Brain microvascular endothelial cell (primary cell): ENCODE measurements at regions not wholly inside any gene's neighbourhood (a gene's known extent, or its start where the extent isn't known, plus 50 kb on each side); places are given as distances from the start of the nearest gene placed in this dataset.
A peak's percentile ranks its signal among the peaks of the same experiment; 100 is the strongest.

Experiments used
- DNase-seq: peaks from one replicate; pipeline ENCODE4 v3.0.0-alpha.2; 2020
- H3K27ac ChIP-seq: fragments of 250-450 bp; sonication (Bioruptor Pico); 2 replicates; pipeline ENCODE4 v1.5.1; 2020; ENCODE audit warnings: mild to moderate bottlenecking, moderate library complexity
- H3K27me3 ChIP-seq: fragments of 250-450 bp; sonication (Bioruptor Pico); replicated peaks from 2 replicates; pipeline ENCODE4 v1.5.1; 2020; ENCODE audit warnings: mild to moderate bottlenecking
- H3K36me3 ChIP-seq: fragments of 250-450 bp; sonication (Bioruptor Pico); replicated peaks from 2 replicates; pipeline ENCODE4 v1.5.1; 2020; ENCODE audit warnings: mild to moderate bottlenecking
- H3K4me3 ChIP-seq: 2 replicates; pipeline ENCODE4 v1.5.1; 2011; ENCODE audit warnings: low read depth, mild to moderate bottlenecking, control low read depth, low read length, moderate library complexity
- CTCF ChIP-seq: IDR thresholded peaks from 2 replicates; pipeline ENCODE4 v1.5.1; 2011; ENCODE audit warnings: low read depth, mild to moderate bottlenecking, moderate library complexity, low read length, control low read depth, inconsistent platforms; ENCODE audit errors: missing control alignments
- in situ Hi-C: cut with HindIII; loops from 2 replicates; pipeline ENCODE4 v1.10.0; 2017; ENCODE audit warnings: low sequenced_read_pairs, low pct_ligation_motif_present

GRCh38 chr17:77445760-77446532, 305.2 kb downstream of the SEC14L1 start:
- peak overlapping the region; percentile 69 for H3K27ac ChIP-seq

GRCh38 chr17:77446940-77447634, 306.3 kb downstream of the SEC14L1 start:
- peak overlapping the region; percentile 69 for H3K27ac ChIP-seq
- H3K36me3 ChIP-seq = peaks cover 5% of the 10 kb centered on the region
- no peaks in the 10 kb centered on the region for H3K27me3 ChIP-seq
- H3K4me3 ChIP-seq = no peak overlapping the region
- peak; percentile 48 for DNase-seq
- in situ Hi-C loops = no loop called here
- TF ChIP-seq CTCF = no peak

More at GRCh38 chr17:77445760-77446532, 305.2 kb downstream of the SEC14L1 start:
- no peak overlapping the region for H3K4me3 ChIP-seq
- in situ Hi-C loops = no loop called here
- no peaks in the 10 kb centered on the region for H3K27me3 ChIP-seq
- H3K36me3 ChIP-seq = peaks cover 5% of the 10 kb centered on the region
- no peak for TF ChIP-seq CTCF
- DNase-seq = peak; percentile 45

GRCh38 chr17:77449373-77449907, 308.7 kb downstream of the SEC14L1 start:
- no peaks in the 10 kb centered on the region for H3K27me3 ChIP-seq
- no peak for DNase-seq
- no peak for TF ChIP-seq CTCF
- in situ Hi-C loops = no loop called here
- H3K4me3 ChIP-seq = no peak overlapping the region
- peaks cover 5% of the 10 kb centered on the region for H3K36me3 ChIP-seq
- peak overlapping the region; percentile 78 for H3K27ac ChIP-seq

DNA sequence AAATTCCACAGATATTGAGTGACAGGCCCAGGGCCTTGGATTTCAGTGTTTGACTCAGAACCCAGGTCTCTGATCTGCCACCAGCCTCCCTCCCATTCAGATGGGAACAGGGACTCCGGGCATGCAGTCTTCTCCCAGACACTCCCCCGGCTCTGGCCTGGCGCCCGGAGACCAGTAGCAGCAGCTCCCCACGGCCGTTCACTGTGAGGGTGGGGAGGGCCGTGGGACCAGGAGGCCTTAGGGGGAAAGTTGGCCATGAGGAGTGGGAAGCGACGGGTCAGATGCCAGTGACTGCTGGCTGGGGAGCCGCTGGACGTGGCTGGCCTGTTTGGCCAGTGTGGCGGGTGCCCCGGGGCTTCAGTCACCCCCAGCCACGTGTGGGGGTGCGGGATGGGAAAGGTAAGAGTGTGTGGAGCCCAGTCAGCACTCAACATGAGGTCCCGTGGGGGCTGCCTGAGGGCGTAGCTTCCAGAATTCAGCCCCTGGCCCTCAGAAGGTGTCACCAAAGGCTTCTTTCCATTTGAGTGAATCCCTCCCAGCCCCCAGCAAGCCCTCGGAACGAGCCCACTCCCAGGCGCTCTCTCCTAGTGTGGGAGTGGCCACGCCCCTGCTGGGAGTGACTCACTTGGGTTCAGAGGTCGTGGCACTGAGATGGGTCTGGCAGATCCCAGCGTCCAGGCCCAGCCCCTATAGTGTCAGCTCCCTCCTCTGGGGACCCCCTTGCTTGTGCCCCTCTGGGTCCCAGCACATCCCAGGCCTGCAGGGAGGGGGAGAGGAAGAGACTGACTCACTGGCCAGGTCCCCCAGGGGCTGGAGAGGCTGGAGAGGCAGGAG, 309.4 kb downstream of the SEC14L1 start:
- in situ Hi-C loops = loop anchor here (25.0 kb wide), 1 partner anchor 113 kb away; no protein-coding TSS in a partner anchor
- Histone ChIP-seq H3K4me3 (peak overlapping the region; percentile 58), H3K27ac (peak overlapping the region; percentile 78), H3K27me3 (no peaks in the 10 kb centered on the region), H3K36me3 (peaks cover 5% of the 10 kb centered on the region)
- no peak for TF ChIP-seq CTCF
- peak; percentile 71 for DNase-seq

GRCh38 chr17:77450742-77451244, 310.0 kb downstream of the SEC14L1 start:
- in situ Hi-C loops = loop anchor here (25.0 kb wide), 1 partner anchor 113 kb away; no protein-coding TSS in a partner anchor
- Histone ChIP-seq H3K4me3 (peak overlapping the region; percentile 58), H3K36me3 (peaks cover 2% of the 10 kb centered on the region), H3K27ac (peak overlapping the region; percentile 78), H3K27me3 (no peaks in the 10 kb centered on the region)
- no peak for TF ChIP-seq CTCF
- DNase-seq = no peak
